ENCODE measurements at regions not wholly inside any gene's neighbourhood (a gene's known extent, or its start where the extent isn't known, plus 50 kb on each side); places are given as distances from the start of the nearest gene placed in this dataset.
"Not testable (repeated sequence)": the region's sequence is repeated elsewhere in the genome, so short reads cannot be mapped to it uniquely, and the experiment has no call there.

DNA sequence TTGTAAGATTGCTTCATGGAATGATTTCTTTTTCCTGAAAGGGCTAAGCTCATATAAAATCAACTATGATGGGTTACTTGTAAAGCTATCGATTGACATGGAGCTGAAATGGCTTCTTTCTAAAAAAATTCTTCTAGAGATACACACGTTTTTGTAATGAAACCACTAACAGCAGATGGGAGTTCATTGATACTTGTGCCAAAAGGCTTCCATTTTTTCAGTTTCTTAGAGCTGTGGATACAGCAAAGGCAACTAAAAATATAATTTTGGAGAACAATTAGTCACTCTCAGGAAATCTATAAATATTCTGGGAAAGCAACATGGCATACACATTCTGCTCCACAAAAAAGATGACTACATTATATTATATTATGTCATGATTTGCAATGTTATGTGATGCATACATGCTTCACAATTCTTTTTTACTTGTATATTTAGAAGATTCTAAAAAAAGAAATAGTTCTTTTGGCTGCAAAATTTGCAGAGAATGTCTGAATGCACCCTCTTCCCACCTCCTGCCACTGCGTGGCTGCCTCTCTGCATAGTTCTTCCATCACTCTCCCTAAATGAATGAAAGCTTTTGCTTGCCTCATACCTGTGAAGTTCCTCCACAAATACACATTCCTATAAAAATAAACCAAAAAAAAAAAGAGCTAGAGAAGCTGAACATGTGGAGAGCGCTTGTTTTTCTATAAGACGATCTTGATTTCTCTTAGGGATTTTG lies 802.5 kb downstream of the EFNB2 start:
- intact Hi-C loops (cut with micrococcal nuclease): no loop called here

DNA sequence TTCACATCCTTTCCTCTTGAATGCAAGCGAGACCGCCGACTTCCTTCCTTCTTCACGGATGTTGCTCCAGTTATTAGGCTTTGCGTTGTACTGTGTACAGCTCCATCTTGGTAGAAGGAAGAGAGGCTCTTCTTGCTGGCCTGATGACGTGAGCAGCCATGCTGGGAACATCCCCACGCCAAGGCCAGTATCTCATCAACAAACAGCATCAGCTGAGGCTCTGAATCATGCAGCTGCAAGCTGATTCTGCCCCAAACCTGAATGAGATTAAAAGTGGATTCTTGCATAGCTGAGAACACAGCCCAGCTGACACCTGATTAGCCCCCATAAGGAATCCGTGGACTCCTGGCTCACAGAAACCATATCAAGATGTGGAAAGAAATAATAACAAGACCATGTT lies 809.6 kb downstream of the EFNB2 start:
- intact Hi-C loops (cut with micrococcal nuclease): no loop called here

DNA sequence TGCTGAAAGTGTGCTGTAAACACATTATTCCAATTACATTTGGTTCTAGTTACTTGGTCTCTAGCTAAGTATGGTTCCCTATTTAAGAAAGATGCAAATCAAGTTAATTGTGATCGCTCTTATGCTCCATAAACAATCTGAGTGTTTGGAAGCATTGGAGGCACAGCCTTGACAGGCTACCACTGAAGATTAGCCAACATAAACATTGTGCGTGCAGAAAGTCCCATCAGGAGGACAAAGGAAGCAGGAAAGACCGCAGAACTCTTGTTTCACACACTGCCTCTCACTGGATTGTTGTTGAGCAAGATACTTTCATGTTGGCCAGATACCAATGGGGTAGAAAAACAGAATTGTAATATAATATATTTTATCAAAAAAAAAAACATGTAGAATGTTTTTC lies 814.4 kb downstream of the EFNB2 start:
- intact Hi-C loops (cut with micrococcal nuclease): no loop called here

DNA sequence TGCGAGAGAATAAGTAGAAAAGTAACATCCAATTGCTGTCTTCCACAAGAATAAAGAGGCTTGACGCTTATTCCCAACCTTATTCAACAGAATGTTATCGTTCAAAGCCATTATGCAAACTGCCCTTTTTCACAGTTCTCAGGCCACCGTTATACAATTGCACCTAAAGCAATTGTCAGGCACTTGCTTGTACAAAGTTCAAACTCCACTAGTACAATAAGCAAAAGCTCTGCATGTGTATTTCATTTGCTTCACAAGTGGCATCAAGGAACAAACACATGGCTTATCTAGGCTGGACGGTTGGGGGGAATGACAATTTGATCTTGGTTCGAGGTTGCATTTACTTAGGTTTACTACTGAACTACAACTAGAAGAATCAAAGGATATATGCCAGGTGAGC lies 815.6 kb downstream of the EFNB2 start:
- intact Hi-C loops (cut with micrococcal nuclease): no loop called here

DNA sequence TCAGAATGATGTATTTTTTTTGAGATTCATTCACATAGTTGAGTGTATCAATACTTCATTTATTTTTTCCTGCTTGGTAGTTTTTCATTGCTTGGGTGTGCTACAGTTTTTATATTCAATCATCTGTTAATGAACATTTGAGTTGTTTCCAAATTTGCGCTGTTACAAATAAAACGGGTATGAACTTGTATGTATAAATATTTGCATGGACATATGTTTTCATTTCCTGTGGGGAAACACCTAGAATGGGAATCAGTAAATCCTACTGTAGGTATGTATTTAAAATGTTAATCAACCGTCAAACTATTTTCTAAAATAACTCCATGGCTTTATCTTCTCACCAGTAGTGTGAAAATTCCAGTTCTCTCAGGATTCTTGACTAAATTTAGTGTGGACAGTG lies 826.3 kb downstream of the EFNB2 start:
- intact Hi-C loops (cut with micrococcal nuclease): no loop called here

DNA sequence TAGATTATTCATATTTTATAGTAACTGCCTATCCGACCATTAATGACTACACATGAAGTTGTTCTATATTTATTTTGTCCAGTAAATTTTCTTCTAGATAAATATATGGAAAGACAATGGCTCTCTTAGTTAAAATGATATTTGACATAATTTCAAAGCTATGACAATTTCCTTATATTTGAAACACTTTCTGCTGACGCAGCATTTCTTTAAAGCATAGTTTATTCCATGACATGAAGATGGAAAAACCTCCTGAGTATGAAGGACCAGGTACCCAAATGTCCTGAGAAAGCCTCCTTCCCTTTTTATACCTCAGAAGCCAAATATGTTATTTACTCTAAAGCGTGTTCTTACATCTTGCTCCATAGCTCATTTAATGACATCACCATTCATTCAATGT lies 831.6 kb downstream of the EFNB2 start:
- intact Hi-C loops (cut with micrococcal nuclease): no loop called here

DNA sequence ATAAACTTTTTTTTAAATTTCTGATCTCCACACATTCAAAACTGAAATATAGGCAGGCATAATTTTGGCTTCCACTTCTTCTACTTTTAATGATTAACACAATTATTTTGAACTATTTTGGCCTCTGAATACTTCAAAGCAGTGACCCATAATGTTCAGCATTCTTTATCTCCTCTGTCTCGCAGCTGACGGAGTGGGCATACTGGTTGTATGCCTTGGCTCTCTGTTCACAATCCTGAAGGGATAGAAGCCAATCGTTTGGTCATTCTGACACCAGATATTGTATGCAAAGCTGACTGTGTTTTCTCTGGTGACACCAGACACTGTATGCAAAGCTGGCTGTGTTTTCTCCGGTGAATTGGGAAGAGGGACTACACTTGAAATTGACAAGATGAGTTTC lies 833.0 kb downstream of the EFNB2 start:
- intact Hi-C loops (cut with micrococcal nuclease): no loop called here

DNA sequence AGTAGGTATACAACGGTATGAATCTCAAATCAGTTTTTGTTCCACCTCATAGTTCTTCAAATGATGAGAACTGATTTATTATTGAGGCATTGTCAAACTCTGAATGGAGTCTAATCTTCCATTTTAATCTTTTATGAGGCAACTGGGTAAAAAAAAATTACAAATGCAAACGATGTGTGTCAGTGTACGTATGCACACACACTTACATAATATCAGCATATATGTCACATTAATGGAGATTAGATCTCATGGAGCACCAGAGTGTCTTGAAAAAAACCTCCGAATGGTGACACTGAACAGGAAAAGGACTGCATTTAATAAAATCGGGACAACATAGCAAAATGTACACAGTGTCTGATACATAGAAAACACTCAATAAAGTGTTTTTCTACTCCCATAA lies 842.7 kb downstream of the EFNB2 start:
- intact Hi-C loops (cut with micrococcal nuclease): no loop called here

DNA sequence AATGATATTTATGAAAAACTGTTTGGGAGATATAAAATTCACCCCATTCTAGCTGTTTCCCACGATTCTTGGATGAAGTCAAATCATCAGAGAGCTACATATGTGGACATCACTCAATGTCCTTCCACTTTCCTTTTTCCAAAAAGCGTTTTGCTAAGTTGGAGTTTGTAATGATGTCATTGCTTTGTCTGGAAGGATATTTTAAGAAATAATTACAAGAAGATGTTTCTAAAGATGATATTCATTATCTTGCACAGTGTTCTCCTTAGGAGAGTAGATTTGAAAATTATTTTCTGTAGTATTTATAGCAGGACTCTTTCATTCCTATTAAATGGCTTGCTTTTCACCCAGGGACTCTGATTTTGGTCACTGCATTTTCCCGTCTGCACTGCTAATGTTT lies 851.2 kb downstream of the EFNB2 start:
- intact Hi-C loops (cut with micrococcal nuclease): no loop called here

DNA sequence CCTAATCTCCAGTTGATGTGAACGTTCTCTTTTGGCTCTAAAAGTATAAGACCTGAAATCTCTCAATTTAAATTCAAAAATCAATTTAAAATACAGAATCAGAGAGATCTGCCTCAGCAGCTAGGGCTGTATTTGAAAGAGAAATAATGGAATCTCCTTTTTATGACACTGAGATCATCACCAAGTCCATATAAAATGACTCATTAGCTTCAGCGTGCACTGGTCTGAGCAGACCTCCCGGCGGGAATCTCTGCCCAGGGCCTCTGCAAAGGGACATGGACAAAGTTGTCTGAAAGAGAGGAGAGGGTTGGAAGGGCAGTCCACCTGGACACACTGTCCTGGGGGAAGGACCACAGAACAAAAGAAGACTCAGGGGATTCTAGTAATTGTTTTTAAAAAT lies 855.6 kb downstream of the EFNB2 start:
- intact Hi-C loops (cut with micrococcal nuclease): no loop called here

DNA sequence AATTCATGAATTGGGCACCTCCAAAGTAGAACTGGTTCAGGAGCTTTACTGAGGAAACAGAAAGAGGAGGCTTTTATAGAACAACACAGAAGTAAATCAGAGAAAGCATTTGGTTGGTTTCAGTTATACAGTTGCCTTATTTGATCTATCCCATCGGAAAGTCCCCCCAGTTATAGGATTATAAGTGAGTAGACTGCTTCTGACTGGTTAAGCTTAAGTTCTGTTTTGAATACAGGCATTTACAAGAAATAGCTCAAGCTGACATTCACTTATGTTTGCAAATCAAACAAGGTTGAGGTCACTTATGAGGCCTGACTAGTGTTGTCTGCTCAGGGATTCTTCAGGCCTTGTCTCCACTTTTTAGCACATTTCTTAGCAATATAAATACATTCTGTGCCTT lies 857.4 kb downstream of the EFNB2 start:
- intact Hi-C loops (cut with micrococcal nuclease): no loop called here

DNA sequence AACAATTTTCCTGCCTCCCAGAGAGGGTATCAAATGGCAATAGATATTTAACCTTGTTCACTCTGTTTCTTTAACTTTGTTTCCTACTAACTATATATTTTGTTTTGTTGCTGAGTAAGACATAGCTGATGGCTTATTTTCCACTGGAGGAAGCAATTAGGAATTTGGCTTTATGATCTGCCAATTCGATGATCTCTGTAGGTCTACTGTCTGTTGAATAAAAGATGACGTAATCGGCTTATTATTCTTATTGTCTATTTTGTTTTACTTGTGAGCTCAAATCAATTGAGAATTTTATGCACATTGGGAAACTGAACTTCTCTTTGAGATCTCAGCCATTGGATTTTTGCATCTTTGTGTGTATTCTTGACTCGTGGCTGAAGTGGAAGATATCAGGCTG lies 862.6 kb downstream of the EFNB2 start:
- intact Hi-C loops (cut with micrococcal nuclease): no loop called here

DNA sequence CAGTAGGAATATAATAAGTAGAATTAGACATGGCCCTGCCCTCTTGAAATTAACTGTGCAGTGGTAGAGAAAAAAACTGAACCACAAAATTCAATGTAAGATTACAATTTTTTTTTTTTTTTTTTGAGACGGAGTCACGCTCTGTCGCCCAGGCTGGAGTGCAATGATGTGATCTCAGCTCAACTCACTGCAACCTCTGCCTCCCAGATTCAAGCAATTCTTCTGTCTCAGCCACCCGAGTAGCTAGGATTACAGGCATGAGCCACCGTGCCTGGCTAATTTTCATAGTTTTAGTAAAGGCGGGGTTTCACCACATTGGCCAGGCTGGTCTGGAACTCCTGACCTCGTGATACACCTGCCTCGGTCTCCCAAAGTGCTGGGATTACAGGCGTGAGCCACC lies 864.3 kb downstream of the EFNB2 start:
- intact Hi-C loops (cut with micrococcal nuclease): not testable (repeated sequence)

DNA sequence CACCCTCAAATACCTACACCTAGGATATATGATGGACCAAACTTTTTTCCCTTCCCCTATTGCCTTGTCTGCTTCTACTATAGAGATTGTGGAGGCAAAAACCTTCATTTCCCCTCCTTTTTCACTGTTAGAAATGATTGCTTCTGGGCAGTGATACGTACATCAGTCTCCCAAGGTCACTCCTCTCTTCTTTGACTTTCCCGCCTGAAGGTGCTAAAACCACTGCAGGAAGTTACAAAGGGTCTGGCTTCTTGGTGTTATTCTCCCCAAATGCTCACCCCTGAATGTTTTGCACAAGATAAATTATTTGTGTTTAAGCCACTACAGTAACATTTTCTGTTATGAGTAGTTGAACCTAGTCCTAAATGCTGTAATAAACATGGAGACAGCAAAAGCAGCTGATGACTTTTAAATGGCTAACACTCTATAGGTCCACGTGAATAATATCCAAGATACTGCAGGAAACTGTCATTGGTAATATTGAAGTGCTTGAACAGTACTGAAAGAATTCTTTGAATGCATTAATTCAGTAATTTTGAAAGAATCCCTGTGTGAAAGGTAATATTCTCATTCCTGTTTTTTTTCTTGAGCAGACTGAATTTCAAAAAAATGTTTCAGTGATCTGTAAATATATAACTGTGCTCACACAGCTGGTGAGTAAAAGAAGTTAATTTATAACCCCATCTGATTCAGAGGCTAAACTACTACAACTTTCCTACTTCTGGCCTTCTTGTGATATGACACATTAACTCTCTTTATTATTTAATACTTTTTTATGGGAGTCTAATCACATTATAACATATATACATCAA lies 865.1 kb downstream of the EFNB2 start:
- intact Hi-C loops (cut with micrococcal nuclease): no loop called here

DNA sequence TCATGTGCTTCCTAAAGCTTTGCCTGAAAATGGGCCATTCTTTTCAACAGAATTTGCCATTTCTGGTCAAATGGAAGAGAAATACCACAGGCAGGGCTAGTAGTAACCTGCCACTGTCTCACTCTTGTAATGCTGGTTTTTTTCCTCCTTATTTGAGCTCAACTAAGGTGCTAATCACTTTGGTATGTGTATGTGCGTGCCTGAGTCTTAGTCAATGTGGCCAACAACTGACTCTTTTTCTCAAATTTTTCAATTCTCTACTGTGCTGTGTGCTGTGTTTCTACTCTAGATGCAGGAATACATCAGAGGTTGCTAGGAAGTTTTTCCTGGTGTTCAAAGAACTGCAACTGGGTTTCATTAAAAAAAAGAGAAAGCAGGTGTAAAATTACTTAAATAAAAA lies 870.2 kb downstream of the EFNB2 start:
- intact Hi-C loops (cut with micrococcal nuclease): no loop called here

DNA sequence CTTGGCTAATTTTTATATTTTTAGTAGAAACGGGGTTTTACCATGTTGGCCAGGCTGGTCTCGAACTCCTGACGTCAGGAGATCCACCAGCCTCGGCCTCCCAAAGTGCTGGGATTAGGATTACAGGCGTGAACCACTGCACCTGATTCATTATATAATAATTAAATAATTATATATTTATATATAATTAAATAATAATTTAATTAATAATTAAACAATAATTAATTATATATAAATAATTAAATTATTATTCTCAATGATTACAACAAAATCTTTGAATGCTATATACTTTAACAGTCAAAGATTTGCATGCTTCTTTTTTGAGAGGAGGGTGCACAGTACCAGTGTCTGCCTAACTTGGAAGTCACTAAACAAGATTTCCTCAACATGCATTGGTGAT lies 872.3 kb downstream of the EFNB2 start:
- intact Hi-C loops (cut with micrococcal nuclease): no loop called here

DNA sequence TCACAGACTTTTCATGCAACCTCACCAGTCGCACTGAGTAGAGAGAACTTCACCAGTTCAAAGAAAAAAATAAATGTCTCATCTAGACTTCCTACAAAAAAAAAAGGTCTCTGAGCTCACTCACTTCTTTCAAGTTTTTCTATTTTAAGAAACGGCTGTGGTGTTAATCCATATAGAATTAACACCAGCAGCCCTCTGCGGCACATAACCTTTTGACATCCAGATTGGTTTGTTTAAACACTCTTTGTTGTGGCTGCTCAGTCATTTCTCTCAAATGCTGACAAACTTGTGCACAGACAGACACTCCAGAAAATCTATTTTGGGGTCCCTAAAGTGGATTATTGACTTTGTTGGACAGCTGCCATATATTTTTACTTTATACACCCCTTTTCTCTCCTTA lies 874.9 kb downstream of the EFNB2 start:
- intact Hi-C loops (cut with micrococcal nuclease): no loop called here

DNA sequence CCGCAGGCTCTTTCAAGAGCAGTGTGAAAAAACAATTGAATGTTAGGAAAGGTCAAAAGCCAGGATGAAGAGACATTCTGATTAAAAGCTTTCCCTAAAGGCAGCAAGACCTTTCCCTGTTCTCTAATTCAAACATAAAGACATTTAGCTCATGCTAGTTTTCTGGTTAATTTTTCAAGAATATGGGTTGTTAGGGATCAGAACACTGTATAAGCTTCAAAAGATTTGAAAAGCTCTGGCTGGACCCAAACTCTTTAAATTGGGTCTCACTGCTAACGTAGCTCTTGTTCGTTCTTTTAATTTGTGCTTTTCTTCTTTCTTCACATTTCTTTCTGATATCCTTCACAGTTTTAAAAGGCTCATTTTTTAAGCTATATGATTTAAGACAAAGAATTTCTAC lies 877.0 kb downstream of the EFNB2 start:
- intact Hi-C loops (cut with micrococcal nuclease): no loop called here

DNA sequence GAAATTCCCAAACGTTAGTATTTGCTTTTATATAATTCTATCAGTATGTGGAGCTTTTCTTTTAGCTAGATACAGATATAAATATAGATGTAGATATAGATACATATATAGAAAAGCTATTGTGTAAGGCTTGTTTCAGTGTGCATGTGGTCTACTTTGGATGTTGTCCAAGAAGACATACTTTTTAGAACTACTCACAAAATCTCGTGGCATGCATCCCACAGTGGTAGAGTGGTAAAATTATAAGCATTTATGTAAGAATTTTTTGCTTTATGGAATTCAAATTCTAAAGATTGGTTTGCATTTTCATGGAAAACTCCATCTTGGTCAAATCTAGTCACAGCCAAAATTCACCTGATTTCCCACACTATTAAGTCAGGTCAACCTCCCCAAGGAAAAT lies 880.4 kb downstream of the EFNB2 start:
- intact Hi-C loops (cut with micrococcal nuclease): no loop called here

DNA sequence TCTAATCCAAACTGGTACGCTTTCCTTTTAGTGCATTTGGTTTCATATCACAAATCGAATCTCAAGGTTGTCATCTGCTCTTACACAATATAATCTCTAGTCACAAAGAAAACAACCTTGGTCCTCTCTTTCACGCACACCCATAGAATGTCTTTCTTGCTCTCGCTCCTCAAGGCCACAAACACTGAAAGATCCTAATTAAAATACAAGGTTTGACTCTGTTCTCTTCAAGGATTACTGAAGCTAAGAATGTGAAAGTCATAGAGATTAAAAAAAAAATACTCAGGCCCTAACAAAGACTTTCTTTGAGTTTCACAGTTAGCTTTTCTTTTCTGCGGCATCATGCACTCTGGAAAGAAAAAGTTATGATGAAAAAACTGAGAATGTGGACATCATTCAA lies 891.5 kb downstream of the EFNB2 start:
- intact Hi-C loops (cut with micrococcal nuclease): no loop called here

DNA sequence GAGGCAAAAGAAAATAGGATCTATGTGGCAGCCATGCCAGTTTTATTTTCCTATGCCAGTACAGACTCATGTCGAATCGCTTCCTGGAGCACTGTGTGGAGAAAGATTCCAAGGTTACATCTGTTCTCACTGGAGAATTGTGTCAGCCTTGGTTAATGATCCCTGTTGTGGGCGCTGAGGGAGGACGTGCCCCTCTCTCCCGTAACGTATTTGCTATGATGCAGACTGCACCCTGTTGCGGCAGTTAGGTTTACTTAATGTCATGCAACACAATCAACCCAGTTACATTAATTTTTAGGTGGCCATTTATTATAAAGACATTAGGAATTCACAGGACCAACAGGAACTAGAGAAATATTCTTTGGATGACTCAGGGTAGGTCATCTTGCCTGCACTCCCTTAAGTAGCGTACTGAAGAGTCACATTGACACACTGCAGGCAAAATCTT lies 892.9 kb downstream of the EFNB2 start:
- intact Hi-C loops (cut with micrococcal nuclease): no loop called here

DNA sequence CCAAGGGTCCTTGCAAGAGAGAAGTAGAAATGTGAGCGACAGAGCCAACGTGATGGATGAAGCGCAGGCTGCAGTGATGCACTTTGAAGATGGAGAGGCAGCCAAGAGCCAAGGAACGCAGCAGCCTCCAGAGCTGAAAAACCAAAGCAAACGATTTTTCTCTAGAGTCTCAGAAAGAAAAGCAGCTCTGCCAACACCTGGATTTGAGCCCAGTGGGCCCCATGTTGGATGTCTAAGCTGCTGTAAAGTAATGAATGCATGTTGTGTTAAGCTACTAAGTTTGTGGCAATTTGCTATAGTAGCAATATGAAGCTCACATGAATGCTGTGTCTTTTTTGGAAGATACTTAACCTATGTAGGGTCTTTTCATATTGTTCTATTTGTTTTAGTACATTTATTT lies 894.3 kb downstream of the EFNB2 start:
- intact Hi-C loops (cut with micrococcal nuclease): no loop called here

DNA sequence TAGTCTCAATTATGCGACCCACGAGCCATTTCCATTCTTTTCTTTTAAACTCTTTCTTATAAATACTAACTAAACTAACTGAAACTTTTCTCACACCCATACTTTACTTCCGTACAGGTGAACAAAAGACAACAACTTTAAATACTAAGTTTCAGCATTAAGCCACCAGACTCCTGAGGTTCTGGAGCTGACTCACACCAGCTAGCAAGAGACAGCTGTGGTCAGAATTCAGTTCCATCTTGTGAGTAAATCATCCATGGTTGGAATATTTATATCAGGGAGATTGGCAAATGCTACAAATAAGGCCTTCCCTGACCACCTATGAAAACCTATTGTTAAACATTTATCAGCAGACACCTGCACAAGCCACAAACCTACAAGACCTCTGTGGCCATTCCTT lies 897.0 kb downstream of the EFNB2 start:
- intact Hi-C loops (cut with micrococcal nuclease): no loop called here
